T-helper 1 cell treated with Interleukin-12 subunit alpha and Interleukin-12 subunit beta and Interleukin-4 antibody, amounts not matched to agents 30 μg/mL and 1 μg/mL, for 36 hours (primary cell): ENCODE measurements at regions not wholly inside any gene's neighbourhood (a gene's known extent, or its start where the extent isn't known, plus 50 kb on each side); places are given as distances from the start of the nearest gene placed in this dataset.
A peak's percentile ranks its signal among the peaks of the same experiment; 100 is the strongest.
"Not testable (repeated sequence)": the region's sequence is repeated elsewhere in the genome, so short reads cannot be mapped to it uniquely, and the experiment has no call there.

Experiments
- H3K27ac Mint-ChIP-seq: one replicate; pipeline ENCODE4 v1.8.0; 2021; ENCODE audit warnings: mild to moderate bottlenecking, mixed read lengths
- H3K27me3 Mint-ChIP-seq: one replicate; pipeline ENCODE4 v1.8.0; 2021; ENCODE audit warnings: low read depth, mixed read lengths
- H3K36me3 Mint-ChIP-seq: one replicate; pipeline ENCODE4 v1.8.0; 2021; ENCODE audit warnings: low read depth, mixed read lengths
- H3K4me1 Mint-ChIP-seq: one replicate; pipeline ENCODE4 v1.8.0; 2021; ENCODE audit warnings: low read depth, mixed read lengths
- H3K4me3 Mint-ChIP-seq: one replicate; pipeline ENCODE4 v1.8.0; 2021; ENCODE audit warnings: mild to moderate bottlenecking, moderate library complexity, mixed read lengths
- H3K9me3 Mint-ChIP-seq: one replicate; pipeline ENCODE4 v1.8.0; 2021; ENCODE audit warnings: mixed read lengths

- H3K27ac Mint-ChIP-seq = no peak overlapping the region
- H3K27me3 Mint-ChIP-seq = no peaks in the 10 kb centered on the region
- H3K9me3 Mint-ChIP-seq = no peaks in the 10 kb centered on the region
- H3K4me3 Mint-ChIP-seq = no peak overlapping the region
- no peaks in the 10 kb centered on the region for H3K36me3 Mint-ChIP-seq
- no peaks in the 10 kb centered on the region for H3K4me1 Mint-ChIP-seq
Observed at GRCh38 chr1:115156826-115157468, 67.6 kb upstream of the TSPAN2 start.

- Mint-ChIP-seq H3K27ac (no peak overlapping the region), H3K9me3 (no peaks in the 10 kb centered on the region), H3K4me3 (no peak overlapping the region), H3K27me3 (no peaks in the 10 kb centered on the region), H3K4me1 (no peaks in the 10 kb centered on the region), H3K36me3 (no peaks in the 10 kb centered on the region)
Observed at GRCh38 chr1:115153966-115154557, 64.8 kb upstream of the TSPAN2 start.

- Mint-ChIP-seq H3K27me3 (peaks cover 24% of the 10 kb centered on the region), H3K4me3 (peak overlapping the region; percentile 22)
- H3K36me3 Mint-ChIP-seq, H3K4me1 Mint-ChIP-seq, H3K9me3 Mint-ChIP-seq, H3K27ac Mint-ChIP-seq: not testable (repeated sequence)
Observed at GRCh38 chr1:115147928-115148327, 58.6 kb upstream of the TSPAN2 start.

GRCh38 chr1:115145226-115145625, 55.9 kb upstream of the TSPAN2 start:
- no peaks in the 10 kb centered on the region for H3K9me3 Mint-ChIP-seq
- no peak overlapping the region for H3K4me3 Mint-ChIP-seq
- peaks cover 3% of the 10 kb centered on the region for H3K4me1 Mint-ChIP-seq
- H3K36me3 Mint-ChIP-seq = no peaks in the 10 kb centered on the region
- no peak overlapping the region for H3K27ac Mint-ChIP-seq
- peaks cover 28% of the 10 kb centered on the region for H3K27me3 Mint-ChIP-seq

- Mint-ChIP-seq H3K4me1 (peaks cover 3% of the 10 kb centered on the region), H3K27ac (no peak overlapping the region), H3K36me3 (no peaks in the 10 kb centered on the region), H3K4me3 (no peak overlapping the region), H3K9me3 (no peaks in the 10 kb centered on the region), H3K27me3 (peaks cover 32% of the 10 kb centered on the region)
Observed at GRCh38 chr1:115144176-115144575, 54.9 kb upstream of the TSPAN2 start.

- Mint-ChIP-seq H3K4me1 (peaks cover 4% of the 10 kb centered on the region), H3K27me3 (peaks cover 35% of the 10 kb centered on the region), H3K9me3 (no peaks in the 10 kb centered on the region), H3K36me3 (no peaks in the 10 kb centered on the region), H3K4me3 (no peak overlapping the region), H3K27ac (no peak overlapping the region)
Observed at GRCh38 chr1:115142616-115143015, 53.3 kb upstream of the TSPAN2 start.

- Mint-ChIP-seq H3K27ac (no peak overlapping the region), H3K36me3 (no peaks in the 10 kb centered on the region), H3K9me3 (no peaks in the 10 kb centered on the region), H3K27me3 (peaks cover 22% of the 10 kb centered on the region), H3K4me1 (peaks cover 3% of the 10 kb centered on the region), H3K4me3 (no peak overlapping the region)
Observed at GRCh38 chr1:115141145-115141454, 51.8 kb upstream of the TSPAN2 start.

- no peak overlapping the region for H3K27ac Mint-ChIP-seq
- no peak overlapping the region for H3K4me3 Mint-ChIP-seq
- H3K27me3 Mint-ChIP-seq = peaks cover 17% of the 10 kb centered on the region
- peaks cover 3% of the 10 kb centered on the region for H3K4me1 Mint-ChIP-seq
- no peaks in the 10 kb centered on the region for H3K9me3 Mint-ChIP-seq
- no peaks in the 10 kb centered on the region for H3K36me3 Mint-ChIP-seq
Observed at GRCh38 chr1:115140442-115141144, 51.3 kb upstream of the TSPAN2 start.

GRCh38 chr1:115139381-115139780, 50.1 kb upstream of the TSPAN2 start:
- Mint-ChIP-seq H3K9me3 (no peaks in the 10 kb centered on the region), H3K27me3 (peaks cover 14% of the 10 kb centered on the region), H3K27ac (no peak overlapping the region), H3K4me1 (peaks cover 3% of the 10 kb centered on the region), H3K4me3 (no peak overlapping the region), H3K36me3 (no peaks in the 10 kb centered on the region)
